HepG2 (cell line): ENCODE measurements at regions not wholly inside any gene's neighbourhood (a gene's known extent, or its start where the extent isn't known, plus 50 kb on each side); places are given as distances from the start of the nearest gene placed in this dataset.

Experiments used
- ATAC-seq: fragments of 200-7000 bp; cut with Tn5 transposase; 3 replicates; pipeline ENCODE4 v1.9.1; 2020; ENCODE audit warnings: mild to moderate bottlenecking, moderate library complexity
- BruUV-seq: library from RNA; stranded (reverse); fragments of 400-500 nt; replicated peaks from 2 replicates; lab custom pipeline; 2021; lab: Mats Ljungman, UMichigan
- CTCF ChIA-PET: fragments of 300-600 bp; formaldehyde crosslinking; extraction: SDS; loops from one replicate; lab custom pipeline; 2021; ENCODE audit warnings: low total read pairs, inconsistent platforms, low intra/inter-chr PET ratio; lab: Yijun Ruan, JAX
- POLR2A ChIA-PET: fragments of 350-600 bp; sonication (Branson Sonifier 250); formaldehyde crosslinking; loops from one replicate; lab custom pipeline; 2020; ENCODE audit warnings: antibody characterized with exemption, inconsistent platforms; lab: Yijun Ruan, JAX
- DNase-seq: peaks from one replicate; pipeline ENCODE4 v3.0.0-alpha.2; 2015; ENCODE audit warnings: low spot score
- FAIRE-seq: peaks from 3 replicates; lab custom pipeline; 2011; peaks lifted over from hg19 to GRCh38; lab: Jason Lieb, UNC
- H2AFZ ChIP-seq: one replicate; pipeline ENCODE4 v1.6.1; 2011; ENCODE audit warnings: low read length, inconsistent platforms
- H3K27ac ChIP-seq: fragments of 300-600 bp; 3 replicates; pipeline ENCODE4 v1.8.0; 2011; ENCODE audit warnings: mixed run types, mild to moderate bottlenecking, mixed read lengths, low read length, inconsistent platforms; ENCODE audit not compliant: insufficient read depth; ENCODE audit errors: extremely low read length
- H3K27me3 ChIP-seq, 2 experiments: fragments of 200-600 bp in 1 of 2; 2 replicates in 1 of 2; 3 replicates in 1 of 2; pipeline versions ENCODE4 v1.6.0 to v1.8.0; 2011; ENCODE audit warnings: low read length in 2 of 2, mild to moderate bottlenecking in 2 of 2, moderate library complexity in 2 of 2, inconsistent platforms in 1 of 2; ENCODE audit not compliant: insufficient read depth in 2 of 2, control insufficient read depth in 1 of 2
- H3K36me3 ChIP-seq, 2 experiments: fragments of 200-600 bp in 1 of 2; replicated peaks in 1 of 2; 2 replicates in 1 of 2; 3 replicates in 1 of 2; pipeline versions ENCODE4 v1.5.1 to v1.8.0; 2011; ENCODE audit warnings: low read length in 2 of 2, inconsistent platforms in 1 of 2; ENCODE audit not compliant: insufficient read depth in 2 of 2, control insufficient read depth in 1 of 2
- H3K4me1 ChIP-seq: 2 replicates; pipeline ENCODE4 v1.5.1; 2012; ENCODE audit warnings: low read length, inconsistent platforms; ENCODE audit not compliant: insufficient read depth
- H3K4me2 ChIP-seq: 2 replicates; pipeline ENCODE4 v1.6.0; 2011; ENCODE audit warnings: low read depth, low read length, inconsistent platforms
- H3K4me3 ChIP-seq, 3 experiments: fragments of 200-600 bp in 1 of 3; sonication (generic), shearing (Covaris generic) in 1 of 3; replicated peaks in 1 of 3; 2 replicates each; pipeline ENCODE4 v1.5.1; 2011 to 2016; ENCODE audit warnings: low read length in 3 of 3, inconsistent platforms in 2 of 3, low read depth in 2 of 3, mild to moderate bottlenecking in 2 of 3, control low read depth in 1 of 3, mixed read lengths in 1 of 3; ENCODE audit not compliant: insufficient read depth in 1 of 3
- H3K79me2 ChIP-seq: one replicate; pipeline ENCODE4 v1.6.1; 2011; ENCODE audit warnings: low read length, inconsistent platforms; ENCODE audit not compliant: insufficient read depth
- H3K9ac ChIP-seq: 2 replicates; pipeline ENCODE4 v1.6.0; 2011; ENCODE audit warnings: mild to moderate bottlenecking, low read depth, low read length, inconsistent platforms; ENCODE audit not compliant: insufficient read depth
- H3K9me3 ChIP-seq: 2 replicates; pipeline ENCODE4 v1.5.1; 2012; ENCODE audit warnings: mild to moderate bottlenecking, low read length
- H4K20me1 ChIP-seq: 2 replicates; pipeline ENCODE4 v1.6.0; 2011; ENCODE audit warnings: inconsistent platforms, mild to moderate bottlenecking, low read length, moderate library complexity; ENCODE audit not compliant: insufficient read depth
- MBNL3 ChIP-seq: fragments of 250-450 bp; sonication (Bioruptor Pico); conservative IDR thresholded peaks from 2 replicates; pipeline ENCODE4 v1.8.0; 2022; ENCODE audit warnings: mild to moderate bottlenecking, inconsistent platforms
- NPAS2 ChIP-seq: sonication (generic); formaldehyde crosslinking; IDR thresholded peaks from 2 replicates; pipeline ENCODE4 v1.8.0; 2022; ENCODE audit warnings: mild to moderate bottlenecking, missing genetic modification reagents, borderline replicate concordance
- PAX8 ChIP-seq: sonication (generic); formaldehyde crosslinking; IDR thresholded peaks from 2 replicates; pipeline ENCODE4 v1.8.0; 2022; ENCODE audit warnings: mild to moderate bottlenecking, missing genetic modification reagents, borderline replicate concordance
- THAP8 ChIP-seq: sonication (generic); formaldehyde crosslinking; IDR thresholded peaks from 2 replicates; pipeline ENCODE4 v1.5.1; 2020; ENCODE audit warnings: missing genetic modification reagents, mild to moderate bottlenecking, borderline replicate concordance
- ZMYM3 ChIP-seq: sonication (generic); formaldehyde crosslinking; IDR thresholded peaks from 2 replicates; pipeline ENCODE4 v1.5.1; 2020; ENCODE audit warnings: mild to moderate bottlenecking, missing genetic modification reagents
- ZNF563 ChIP-seq: sonication (generic); formaldehyde crosslinking; IDR thresholded peaks from 2 replicates; pipeline ENCODE4 v1.8.0; 2022; ENCODE audit warnings: mild to moderate bottlenecking, moderate library complexity, missing genetic modification reagents
- ZZZ3 ChIP-seq: sonication (generic); formaldehyde crosslinking; IDR thresholded peaks from 2 replicates; pipeline ENCODE4 v1.4.0; 2020; ENCODE audit warnings: missing genetic modification reagents, mild to moderate bottlenecking, borderline replicate concordance
- WGBS: methylation state at CpG from one replicate; pipeline ENCODE4 v1.1.6; 2017; ENCODE audit warnings: low lambda C conversion rate; 5-methylcytosine and 5-hydroxymethylcytosine counted together
- in situ Hi-C: cut with HindIII; loops from 2 replicates; pipeline ENCODE4 v1.10.0; 2017; ENCODE audit warnings: low pct_unique_long_range_greater_than_20kb; ENCODE audit not compliant: extremely low pct_ligation_motif_present
- intact Hi-C: fragments of 100-400 bp; cut with micrococcal nuclease; formaldehyde crosslinking; loops from one replicate; pipeline ENCODE4 v1.10.0; 2022; ENCODE audit not compliant: unreplicated experiment
- TF ChIP-seq, protein P1 (sequence below): sonication (generic); formaldehyde crosslinking; IDR thresholded peaks from 2 replicates; pipeline ENCODE4 v1.4.0; 2020; ENCODE audit warnings: missing genetic modification reagents, borderline replicate concordance
- TF ChIP-seq, protein P2 (sequence below): IDR thresholded peaks from 2 replicates; pipeline ENCODE4 v1.4.0; 2020; ENCODE audit warnings: mild to moderate bottlenecking, missing genetic modification reagents

DNA sequence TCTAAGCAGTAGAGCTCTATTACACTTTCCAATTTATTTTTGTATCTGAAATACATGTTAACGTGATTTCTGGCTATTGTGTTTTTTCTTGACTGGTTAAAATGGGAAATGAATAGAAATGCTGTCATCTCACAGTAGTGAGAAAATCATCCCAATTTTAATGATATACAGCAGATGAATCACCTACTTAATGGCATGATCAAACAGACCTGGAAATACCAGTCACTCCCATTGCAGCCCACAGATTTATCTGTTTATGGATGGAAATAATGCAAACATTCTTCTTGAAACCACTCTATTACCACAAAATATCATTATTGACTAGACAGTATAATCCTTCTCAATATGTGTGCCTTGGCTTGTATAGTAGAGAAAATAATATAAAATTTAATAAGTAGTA lies 497.8 kb upstream of the ADAMTS5 start:
- Histone ChIP-seq H3K4me2 (no peak overlapping the region), H4K20me1 (no peaks in the 10 kb centered on the region), H3K4me3 (no peak overlapping the region), H3K9ac (no peak overlapping the region), H3K79me2 (no peaks in the 10 kb centered on the region), H3K27me3 (no peaks in the 10 kb centered on the region), H2AFZ (no peak overlapping the region), H3K36me3 (no peaks in the 10 kb centered on the region), H3K27ac (no peak overlapping the region), H3K4me1 (no peaks in the 10 kb centered on the region), H3K9me3 (peaks cover 89% of the 10 kb centered on the region)
- intact Hi-C loops (no loop called here), in situ Hi-C loops (no loop called here)
- ATAC-seq (no peak), DNase-seq (no peak), FAIRE-seq (no peak)
- WGBS: 0% methylated on average over 1 of the region's 1 CpG
- ChIA-PET CTCF (no interaction called here), POLR2A (no interaction called here)
- TF ChIP-seq ZNF563: no peak
- no TSS peak for BruUV-seq

DNA sequence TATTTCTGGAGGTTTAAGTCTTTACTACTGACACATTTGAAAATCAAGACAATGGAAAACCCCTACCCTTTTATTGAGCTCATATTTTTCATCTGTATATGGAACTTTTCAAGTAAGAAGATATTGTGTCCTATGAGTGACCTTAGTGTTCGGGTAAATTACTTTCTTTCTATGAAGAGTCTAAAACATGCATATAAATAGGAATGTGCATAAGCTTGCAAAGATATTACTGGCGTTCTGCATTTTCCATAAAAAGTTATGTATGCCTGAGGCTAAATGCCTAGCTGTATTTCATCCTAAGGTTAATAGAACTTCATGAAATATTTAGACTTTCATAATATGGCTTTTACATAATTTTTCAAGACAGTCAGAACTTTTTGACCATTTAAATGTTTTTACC lies 495.8 kb upstream of the ADAMTS5 start:
- Histone ChIP-seq H3K27me3 (no peaks in the 10 kb centered on the region), H2AFZ (no peak overlapping the region), H3K36me3 (no peaks in the 10 kb centered on the region), H3K4me1 (no peaks in the 10 kb centered on the region), H3K79me2 (no peaks in the 10 kb centered on the region), H3K9me3 (peaks cover 86% of the 10 kb centered on the region), H4K20me1 (no peaks in the 10 kb centered on the region), H3K27ac (no peak overlapping the region), H3K4me2 (no peak overlapping the region), H3K9ac (no peak overlapping the region), H3K4me3 (no peak overlapping the region)
- DNase-seq (no peak), FAIRE-seq (no peak), ATAC-seq (no peak)
- ChIA-PET CTCF (no interaction called here), POLR2A (no interaction called here)
- 1% methylated on average over 2 of the region's 2 CpGs for whole genome bisulfite sequencing
- in situ Hi-C loops: no loop called here
- intact Hi-C loops: no loop called here
- no TSS peak for BruUV-seq
- TF ChIP-seq ZZZ3 (no peak), PAX8 (CRISPR knock-in tag) (no peak), MBNL3 (no peak), ZMYM3 (CRISPR knock-in tag) (no peak), NPAS2 (CRISPR knock-in tag) (no peak), THAP8 (CRISPR knock-in tag) (no peak)
- TF ChIP-seq, protein P1, sequence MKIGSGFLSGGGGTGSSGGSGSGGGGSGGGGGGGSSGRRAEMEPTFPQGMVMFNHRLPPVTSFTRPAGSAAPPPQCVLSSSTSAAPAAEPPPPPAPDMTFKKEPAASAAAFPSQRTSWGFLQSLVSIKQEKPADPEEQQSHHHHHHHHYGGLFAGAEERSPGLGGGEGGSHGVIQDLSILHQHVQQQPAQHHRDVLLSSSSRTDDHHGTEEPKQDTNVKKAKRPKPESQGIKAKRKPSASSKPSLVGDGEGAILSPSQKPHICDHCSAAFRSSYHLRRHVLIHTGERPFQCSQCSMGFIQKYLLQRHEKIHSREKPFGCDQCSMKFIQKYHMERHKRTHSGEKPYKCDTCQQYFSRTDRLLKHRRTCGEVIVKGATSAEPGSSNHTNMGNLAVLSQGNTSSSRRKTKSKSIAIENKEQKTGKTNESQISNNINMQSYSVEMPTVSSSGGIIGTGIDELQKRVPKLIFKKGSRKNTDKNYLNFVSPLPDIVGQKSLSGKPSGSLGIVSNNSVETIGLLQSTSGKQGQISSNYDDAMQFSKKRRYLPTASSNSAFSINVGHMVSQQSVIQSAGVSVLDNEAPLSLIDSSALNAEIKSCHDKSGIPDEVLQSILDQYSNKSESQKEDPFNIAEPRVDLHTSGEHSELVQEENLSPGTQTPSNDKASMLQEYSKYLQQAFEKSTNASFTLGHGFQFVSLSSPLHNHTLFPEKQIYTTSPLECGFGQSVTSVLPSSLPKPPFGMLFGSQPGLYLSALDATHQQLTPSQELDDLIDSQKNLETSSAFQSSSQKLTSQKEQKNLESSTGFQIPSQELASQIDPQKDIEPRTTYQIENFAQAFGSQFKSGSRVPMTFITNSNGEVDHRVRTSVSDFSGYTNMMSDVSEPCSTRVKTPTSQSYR (CRISPR knock-in tag): no peak
- TF ChIP-seq, protein P2, sequence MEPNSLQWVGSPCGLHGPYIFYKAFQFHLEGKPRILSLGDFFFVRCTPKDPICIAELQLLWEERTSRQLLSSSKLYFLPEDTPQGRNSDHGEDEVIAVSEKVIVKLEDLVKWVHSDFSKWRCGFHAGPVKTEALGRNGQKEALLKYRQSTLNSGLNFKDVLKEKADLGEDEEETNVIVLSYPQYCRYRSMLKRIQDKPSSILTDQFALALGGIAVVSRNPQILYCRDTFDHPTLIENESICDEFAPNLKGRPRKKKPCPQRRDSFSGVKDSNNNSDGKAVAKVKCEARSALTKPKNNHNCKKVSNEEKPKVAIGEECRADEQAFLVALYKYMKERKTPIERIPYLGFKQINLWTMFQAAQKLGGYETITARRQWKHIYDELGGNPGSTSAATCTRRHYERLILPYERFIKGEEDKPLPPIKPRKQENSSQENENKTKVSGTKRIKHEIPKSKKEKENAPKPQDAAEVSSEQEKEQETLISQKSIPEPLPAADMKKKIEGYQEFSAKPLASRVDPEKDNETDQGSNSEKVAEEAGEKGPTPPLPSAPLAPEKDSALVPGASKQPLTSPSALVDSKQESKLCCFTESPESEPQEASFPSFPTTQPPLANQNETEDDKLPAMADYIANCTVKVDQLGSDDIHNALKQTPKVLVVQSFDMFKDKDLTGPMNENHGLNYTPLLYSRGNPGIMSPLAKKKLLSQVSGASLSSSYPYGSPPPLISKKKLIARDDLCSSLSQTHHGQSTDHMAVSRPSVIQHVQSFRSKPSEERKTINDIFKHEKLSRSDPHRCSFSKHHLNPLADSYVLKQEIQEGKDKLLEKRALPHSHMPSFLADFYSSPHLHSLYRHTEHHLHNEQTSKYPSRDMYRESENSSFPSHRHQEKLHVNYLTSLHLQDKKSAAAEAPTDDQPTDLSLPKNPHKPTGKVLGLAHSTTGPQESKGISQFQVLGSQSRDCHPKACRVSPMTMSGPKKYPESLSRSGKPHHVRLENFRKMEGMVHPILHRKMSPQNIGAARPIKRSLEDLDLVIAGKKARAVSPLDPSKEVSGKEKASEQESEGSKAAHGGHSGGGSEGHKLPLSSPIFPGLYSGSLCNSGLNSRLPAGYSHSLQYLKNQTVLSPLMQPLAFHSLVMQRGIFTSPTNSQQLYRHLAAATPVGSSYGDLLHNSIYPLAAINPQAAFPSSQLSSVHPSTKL (CRISPR knock-in tag): no peak
